ENCODE measurements at regions not wholly inside any gene's neighbourhood (a gene's known extent, or its start where the extent isn't known, plus 50 kb on each side); places are given as distances from the start of the nearest gene placed in this dataset.
A peak's percentile ranks its signal among the peaks of the same experiment; 100 is the strongest.

GRCh38 chr3:176723758-176724393 is 473.4 kb downstream of the TBL1XR1 start:
- DNase-seq, result no peak
- TF ChIP-seq GATA1 (IDR thresholded peaks at IDR 0.05; ENCODE audit: low read depth, low read length) (no peak), POLR2A (IDR thresholded peaks at IDR 0.05; ENCODE audit: low read length) (no peak)

GRCh38 chr3:176714034-176714433 is 483.2 kb downstream of the TBL1XR1 start:
- TF ChIP-seq GATA1 (IDR thresholded peaks at IDR 0.05; ENCODE audit: low read depth, low read length), result no peak
- TF ChIP-seq POLR2A (IDR thresholded peaks at IDR 0.05; ENCODE audit: low read length), result no peak
- no peak for DNase-seq

- TF ChIP-seq POLR2A (IDR thresholded peaks at IDR 0.05; ENCODE audit: low read length), result no peak
- TF ChIP-seq GATA1 (IDR thresholded peaks at IDR 0.05; ENCODE audit: low read depth, low read length), result no peak
- DNase-seq, result no peak
These were observed 485.1 kb downstream of the TBL1XR1 start for GRCh38 chr3:176712191-176712590.

GRCh38 chr3:176699288-176699687 is 498.0 kb downstream of the TBL1XR1 start:
- DNase-seq, result no peak
- TF ChIP-seq POLR2A (IDR thresholded peaks at IDR 0.05; ENCODE audit: low read length) (no peak), GATA1 (IDR thresholded peaks at IDR 0.05; ENCODE audit: low read depth, low read length) (no peak)

GRCh38 chr3:176697284-176697889 is 499.9 kb downstream of the TBL1XR1 start:
- TF ChIP-seq GATA1 (IDR thresholded peaks at IDR 0.05; ENCODE audit: low read depth, low read length), result no peak
- no peak for TF ChIP-seq POLR2A (IDR thresholded peaks at IDR 0.05; ENCODE audit: low read length)
- DNase-seq, result no peak

- DNase-seq, result no peak
- TF ChIP-seq GATA1 (IDR thresholded peaks at IDR 0.05; ENCODE audit: low read depth, low read length) (no peak), POLR2A (IDR thresholded peaks at IDR 0.05; ENCODE audit: low read length) (no peak)
These were observed 500.5 kb downstream of the TBL1XR1 start for GRCh38 chr3:176696816-176697215.

GRCh38 chr3:176692966-176693785 is 504.1 kb downstream of the TBL1XR1 start:
- no peak for DNase-seq

GRCh38 chr3:176692199-176692965 is 504.9 kb downstream of the TBL1XR1 start:
- TF ChIP-seq POLR2A (IDR thresholded peaks at IDR 0.05; ENCODE audit: low read length) (no peak), GATA1 (IDR thresholded peaks at IDR 0.05; ENCODE audit: low read depth, low read length) (no peak)
- DNase-seq, result no peak

More at GRCh38 chr3:176692966-176693785, 504.1 kb downstream of the TBL1XR1 start:
- TF ChIP-seq POLR2A (IDR thresholded peaks at IDR 0.05; ENCODE audit: low read length) (no peak), GATA1 (IDR thresholded peaks at IDR 0.05; ENCODE audit: low read depth, low read length) (no peak)

GRCh38 chr3:176690083-176690869 is 507.0 kb downstream of the TBL1XR1 start:
- no peak for DNase-seq
- no peak for TF ChIP-seq GATA1 (IDR thresholded peaks at IDR 0.05; ENCODE audit: low read depth, low read length)
- TF ChIP-seq POLR2A (IDR thresholded peaks at IDR 0.05; ENCODE audit: low read length), result no peak

GRCh38 chr3:176687754-176688153 is 509.5 kb downstream of the TBL1XR1 start:
- DNase-seq, result no peak
- TF ChIP-seq POLR2A (IDR thresholded peaks at IDR 0.05; ENCODE audit: low read length) (no peak), GATA1 (IDR thresholded peaks at IDR 0.05; ENCODE audit: low read depth, low read length) (no peak)

GRCh38 chr3:176683382-176683781 is 513.9 kb downstream of the TBL1XR1 start:
- no peak for DNase-seq
- TF ChIP-seq GATA1 (IDR thresholded peaks at IDR 0.05; ENCODE audit: low read depth, low read length), result no peak
- TF ChIP-seq POLR2A (IDR thresholded peaks at IDR 0.05; ENCODE audit: low read length), result no peak

- TF ChIP-seq POLR2A (IDR thresholded peaks at IDR 0.05; ENCODE audit: low read length) (no peak), GATA1 (IDR thresholded peaks at IDR 0.05; ENCODE audit: low read depth, low read length) (no peak)
- peak; percentile 67 to 70 for DNase-seq
These were observed 533.1 kb downstream of the TBL1XR1 start for GRCh38 chr3:176663837-176664831.

All from erythroblast (primary cell).